ENCODE measurements at regions not wholly inside any gene's neighbourhood (a gene's known extent, or its start where the extent isn't known, plus 50 kb on each side); places are given as distances from the start of the nearest gene placed in this dataset.
"Not testable (repeated sequence)": the region's sequence is repeated elsewhere in the genome, so short reads cannot be mapped to it uniquely, and the experiment has no call there.

- no peak for TF ChIP-seq CTCF (IDR thresholded peaks at IDR 0.05; ENCODE audit: unreplicated experiment)
- Mint-ChIP-seq H3K36me3 (ENCODE audit: low read depth, unreplicated experiment) (no peaks in the 10 kb centered on the region), H3K4me1 (ENCODE audit: unreplicated experiment) (no peaks in the 10 kb centered on the region), H3K27me3 (ENCODE audit: unreplicated experiment) (peaks cover 2% of the 10 kb centered on the region), H3K4me3 (ENCODE audit: unreplicated experiment) (no peak overlapping the region), H3K9me3 (ENCODE audit: unreplicated experiment) (no peaks in the 10 kb centered on the region), H3K27ac (ENCODE audit: unreplicated experiment) (no peak overlapping the region)
- no peak for DNase-seq (ENCODE audit: low spot score)
These were observed 157.2 kb upstream of the MYRIP start for GRCh38 chr3:39651993-39652739.

GRCh38 chr3:39655718-39656117 lies 153.7 kb upstream of the MYRIP start:
- not testable (repeated sequence) for H3K4me1 Mint-ChIP-seq (ENCODE audit: unreplicated experiment); DNase-seq (ENCODE audit: low spot score); H3K27ac Mint-ChIP-seq (ENCODE audit: unreplicated experiment); H3K4me3 Mint-ChIP-seq (ENCODE audit: unreplicated experiment); H3K27me3 Mint-ChIP-seq (ENCODE audit: unreplicated experiment); H3K9me3 Mint-ChIP-seq (ENCODE audit: unreplicated experiment); H3K36me3 Mint-ChIP-seq (ENCODE audit: low read depth, unreplicated experiment)

GRCh38 chr3:39657075-39657474 lies 152.3 kb upstream of the MYRIP start:
- Mint-ChIP-seq H3K27me3 (ENCODE audit: unreplicated experiment) (no peaks in the 10 kb centered on the region), H3K36me3 (ENCODE audit: low read depth, unreplicated experiment) (no peaks in the 10 kb centered on the region), H3K27ac (ENCODE audit: unreplicated experiment) (no peak overlapping the region), H3K9me3 (ENCODE audit: unreplicated experiment) (no peaks in the 10 kb centered on the region), H3K4me1 (ENCODE audit: unreplicated experiment) (no peaks in the 10 kb centered on the region), H3K4me3 (ENCODE audit: unreplicated experiment) (no peak overlapping the region)
- no peak for DNase-seq (ENCODE audit: low spot score)
- no peak for TF ChIP-seq CTCF (IDR thresholded peaks at IDR 0.05; ENCODE audit: unreplicated experiment)

- no peaks in the 10 kb centered on the region for H3K4me1 Mint-ChIP-seq (ENCODE audit: unreplicated experiment)
- TF ChIP-seq CTCF (IDR thresholded peaks at IDR 0.05; ENCODE audit: unreplicated experiment) = no peak
These were observed 151.6 kb upstream of the MYRIP start for GRCh38 chr3:39657775-39658174.

GRCh38 chr3:39664931-39665330 lies 144.5 kb upstream of the MYRIP start:
- Mint-ChIP-seq H3K27me3 (ENCODE audit: unreplicated experiment) (no peaks in the 10 kb centered on the region), H3K4me3 (ENCODE audit: unreplicated experiment) (no peak overlapping the region), H3K27ac (ENCODE audit: unreplicated experiment) (no peak overlapping the region), H3K4me1 (ENCODE audit: unreplicated experiment) (no peaks in the 10 kb centered on the region), H3K9me3 (ENCODE audit: unreplicated experiment) (no peaks in the 10 kb centered on the region), H3K36me3 (ENCODE audit: low read depth, unreplicated experiment) (no peaks in the 10 kb centered on the region)
- DNase-seq (ENCODE audit: low spot score) = no peak
- TF ChIP-seq CTCF (IDR thresholded peaks at IDR 0.05; ENCODE audit: unreplicated experiment) = no peak

More at GRCh38 chr3:39657775-39658174, 151.6 kb upstream of the MYRIP start:
- DNase-seq (ENCODE audit: low spot score) = no peak
- Mint-ChIP-seq H3K36me3 (ENCODE audit: low read depth, unreplicated experiment) (no peaks in the 10 kb centered on the region), H3K9me3 (ENCODE audit: unreplicated experiment) (no peaks in the 10 kb centered on the region), H3K27me3 (ENCODE audit: unreplicated experiment) (no peaks in the 10 kb centered on the region), H3K4me3 (ENCODE audit: unreplicated experiment) (no peak overlapping the region), H3K27ac (ENCODE audit: unreplicated experiment) (no peak overlapping the region)

Measured in endothelial cell (in vitro differentiated cells).